Endothelial cell (in vitro differentiated cells): ENCODE measurements at regions not wholly inside any gene's neighbourhood (a gene's known extent, or its start where the extent isn't known, plus 50 kb on each side); places are given as distances from the start of the nearest gene placed in this dataset.

ENCODE experiments used
- DNase-seq: peaks from one replicate; pipeline ENCODE4 v3.0.0; 2021; ENCODE audit warnings: low spot score
- H3K27ac Mint-ChIP-seq: one replicate; pipeline ENCODE4 v1.8.0; 2021; ENCODE audit warnings: mixed read lengths, inconsistent platforms; ENCODE audit not compliant: unreplicated experiment
- H3K27me3 Mint-ChIP-seq: one replicate; pipeline ENCODE4 v1.8.0; 2021; ENCODE audit warnings: mild to moderate bottlenecking, moderate library complexity, mixed read lengths, inconsistent platforms; ENCODE audit not compliant: unreplicated experiment
- H3K36me3 Mint-ChIP-seq: one replicate; pipeline ENCODE4 v1.8.0; 2021; ENCODE audit warnings: mild to moderate bottlenecking, low read depth, mixed read lengths, inconsistent platforms; ENCODE audit not compliant: unreplicated experiment
- H3K4me1 Mint-ChIP-seq: one replicate; pipeline ENCODE4 v1.8.0; 2021; ENCODE audit warnings: mild to moderate bottlenecking, mixed read lengths, inconsistent platforms; ENCODE audit not compliant: unreplicated experiment
- H3K4me3 Mint-ChIP-seq: one replicate; pipeline ENCODE4 v1.8.0; 2021; ENCODE audit warnings: mild to moderate bottlenecking, mixed read lengths, inconsistent platforms; ENCODE audit not compliant: unreplicated experiment
- H3K9me3 Mint-ChIP-seq: one replicate; pipeline ENCODE4 v1.8.0; 2021; ENCODE audit warnings: mixed read lengths, inconsistent platforms; ENCODE audit not compliant: unreplicated experiment
- TF ChIP-seq, protein P1 (sequence below): fragments of 200-600 bp; sonication (generic); IDR thresholded peaks from one replicate; pipeline ENCODE4 v1.5.0; 2021; ENCODE audit warnings: antibody characterized with exemption; ENCODE audit not compliant: unreplicated experiment

DNA sequence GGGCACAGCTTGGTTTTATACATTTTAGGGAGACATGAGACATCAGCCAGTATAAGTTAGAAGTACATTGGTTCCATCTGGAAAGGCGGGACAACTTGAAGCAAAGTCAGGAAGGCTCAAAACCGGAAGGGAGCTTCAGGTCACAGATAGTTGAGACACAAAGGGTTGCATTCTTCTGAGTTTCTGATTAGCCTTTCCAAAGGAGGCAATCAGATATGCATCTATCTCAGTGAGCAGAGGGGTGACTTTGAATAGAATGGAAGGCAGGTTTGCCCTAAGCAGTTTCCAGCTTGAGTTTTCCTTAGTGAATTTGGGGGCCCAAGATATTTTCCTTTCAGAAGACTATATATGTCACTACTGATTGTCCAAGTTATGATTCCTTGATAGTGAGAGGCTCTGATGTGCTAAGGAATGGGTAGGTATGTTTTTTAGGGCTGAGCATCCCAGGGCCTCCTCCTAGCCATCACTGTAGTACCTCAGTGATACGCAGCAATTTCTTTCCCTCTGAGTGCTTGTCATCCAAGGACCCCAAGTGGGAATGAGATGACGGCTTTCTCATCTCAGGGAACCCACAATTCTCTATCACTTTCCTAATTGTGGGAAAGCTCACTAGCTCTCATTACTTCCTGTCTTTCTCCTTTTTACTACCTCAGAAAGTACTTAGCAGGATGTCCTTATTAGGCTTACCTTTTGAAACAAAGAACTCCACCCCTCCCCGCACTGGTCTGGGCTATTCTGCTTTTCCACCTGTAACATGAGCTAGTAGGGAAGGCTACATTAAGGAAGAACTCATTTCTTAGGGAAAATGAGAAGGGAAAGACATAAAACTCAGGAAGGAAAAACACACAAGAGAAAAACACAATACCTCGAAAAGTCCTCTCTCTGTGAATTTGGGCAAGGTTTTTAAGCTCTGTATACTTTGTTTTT is 632.7 kb downstream of the RAPGEF2 start:
- H3K4me1 Mint-ChIP-seq, result peaks cover 2% of the 10 kb centered on the region
- H3K27me3 Mint-ChIP-seq, result peaks cover 2% of the 10 kb centered on the region
- no peaks in the 10 kb centered on the region for H3K9me3 Mint-ChIP-seq
- no peak overlapping the region for H3K4me3 Mint-ChIP-seq
- TF ChIP-seq, protein P1, sequence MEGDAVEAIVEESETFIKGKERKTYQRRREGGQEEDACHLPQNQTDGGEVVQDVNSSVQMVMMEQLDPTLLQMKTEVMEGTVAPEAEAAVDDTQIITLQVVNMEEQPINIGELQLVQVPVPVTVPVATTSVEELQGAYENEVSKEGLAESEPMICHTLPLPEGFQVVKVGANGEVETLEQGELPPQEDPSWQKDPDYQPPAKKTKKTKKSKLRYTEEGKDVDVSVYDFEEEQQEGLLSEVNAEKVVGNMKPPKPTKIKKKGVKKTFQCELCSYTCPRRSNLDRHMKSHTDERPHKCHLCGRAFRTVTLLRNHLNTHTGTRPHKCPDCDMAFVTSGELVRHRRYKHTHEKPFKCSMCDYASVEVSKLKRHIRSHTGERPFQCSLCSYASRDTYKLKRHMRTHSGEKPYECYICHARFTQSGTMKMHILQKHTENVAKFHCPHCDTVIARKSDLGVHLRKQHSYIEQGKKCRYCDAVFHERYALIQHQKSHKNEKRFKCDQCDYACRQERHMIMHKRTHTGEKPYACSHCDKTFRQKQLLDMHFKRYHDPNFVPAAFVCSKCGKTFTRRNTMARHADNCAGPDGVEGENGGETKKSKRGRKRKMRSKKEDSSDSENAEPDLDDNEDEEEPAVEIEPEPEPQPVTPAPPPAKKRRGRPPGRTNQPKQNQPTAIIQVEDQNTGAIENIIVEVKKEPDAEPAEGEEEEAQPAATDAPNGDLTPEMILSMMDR, result no peak
- no peak for DNase-seq
- H3K27ac Mint-ChIP-seq, result no peak overlapping the region
- H3K36me3 Mint-ChIP-seq, result no peaks in the 10 kb centered on the region

- H3K27ac Mint-ChIP-seq, result no peak overlapping the region
- H3K36me3 Mint-ChIP-seq, result no peaks in the 10 kb centered on the region
- peaks cover 2% of the 10 kb centered on the region for H3K27me3 Mint-ChIP-seq
These were observed 633.5 kb downstream of the RAPGEF2 start for GRCh38 chr4:159736411-159736810.

DNA sequence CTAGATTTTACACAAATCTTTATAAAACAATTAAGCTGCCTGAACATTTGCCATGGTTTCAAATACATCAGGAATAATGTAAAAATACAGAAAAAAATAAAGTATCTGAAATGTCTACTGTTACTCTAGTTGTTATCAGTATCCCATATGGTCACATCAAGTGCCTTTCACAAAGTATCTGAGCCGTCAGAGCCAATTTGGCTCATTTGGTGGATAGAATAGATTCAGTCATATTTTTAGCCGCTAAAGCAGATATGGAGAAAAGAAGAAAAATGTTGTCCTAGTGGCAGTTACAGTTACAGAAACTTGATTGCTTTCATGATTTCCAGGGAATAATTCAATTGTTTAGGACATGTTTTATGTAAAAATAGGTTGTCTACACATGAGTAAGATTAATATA is 641.1 kb downstream of the RAPGEF2 start:
- DNase-seq, result no peak
- no peaks in the 10 kb centered on the region for H3K9me3 Mint-ChIP-seq
- H3K4me3 Mint-ChIP-seq, result no peak overlapping the region
- peaks cover 4% of the 10 kb centered on the region for H3K27me3 Mint-ChIP-seq
- H3K27ac Mint-ChIP-seq, result no peak overlapping the region
- TF ChIP-seq, protein P1, result no peak
- no peaks in the 10 kb centered on the region for H3K36me3 Mint-ChIP-seq
- no peaks in the 10 kb centered on the region for H3K4me1 Mint-ChIP-seq

More at GRCh38 chr4:159736411-159736810, 633.5 kb downstream of the RAPGEF2 start:
- Mint-ChIP-seq H3K4me1 (peaks cover 2% of the 10 kb centered on the region), H3K9me3 (no peaks in the 10 kb centered on the region), H3K4me3 (no peak overlapping the region)
- DNase-seq, result no peak
- TF ChIP-seq, protein P1, result no peak

DNA sequence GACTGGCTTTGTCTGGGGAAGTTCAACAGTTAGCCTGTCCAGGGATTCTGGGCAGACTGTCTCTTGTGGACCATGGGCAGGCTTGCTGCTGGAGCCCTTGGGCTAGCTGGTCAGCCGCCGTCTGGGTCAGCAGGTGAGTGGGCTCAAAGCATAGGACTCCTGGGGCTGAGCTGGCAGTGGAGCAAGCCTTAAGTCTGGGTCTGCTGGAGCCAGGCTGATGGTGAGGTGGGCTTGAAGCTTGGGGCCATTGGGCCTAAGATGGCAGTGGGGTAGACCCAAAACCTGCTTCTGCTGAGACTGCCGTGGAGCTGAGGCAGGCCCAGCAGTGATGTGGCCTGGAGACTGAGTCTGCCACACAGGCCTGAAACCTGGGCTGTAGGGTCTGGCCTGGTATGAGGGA is 645.1 kb downstream of the RAPGEF2 start:
- H3K36me3 Mint-ChIP-seq, result no peaks in the 10 kb centered on the region
- no peak overlapping the region for H3K27ac Mint-ChIP-seq
- no peaks in the 10 kb centered on the region for H3K4me1 Mint-ChIP-seq
- no peak for DNase-seq
- H3K27me3 Mint-ChIP-seq, result no peaks in the 10 kb centered on the region
- H3K4me3 Mint-ChIP-seq, result no peak overlapping the region
- H3K9me3 Mint-ChIP-seq, result no peaks in the 10 kb centered on the region
- TF ChIP-seq, protein P1, result no peak

DNA sequence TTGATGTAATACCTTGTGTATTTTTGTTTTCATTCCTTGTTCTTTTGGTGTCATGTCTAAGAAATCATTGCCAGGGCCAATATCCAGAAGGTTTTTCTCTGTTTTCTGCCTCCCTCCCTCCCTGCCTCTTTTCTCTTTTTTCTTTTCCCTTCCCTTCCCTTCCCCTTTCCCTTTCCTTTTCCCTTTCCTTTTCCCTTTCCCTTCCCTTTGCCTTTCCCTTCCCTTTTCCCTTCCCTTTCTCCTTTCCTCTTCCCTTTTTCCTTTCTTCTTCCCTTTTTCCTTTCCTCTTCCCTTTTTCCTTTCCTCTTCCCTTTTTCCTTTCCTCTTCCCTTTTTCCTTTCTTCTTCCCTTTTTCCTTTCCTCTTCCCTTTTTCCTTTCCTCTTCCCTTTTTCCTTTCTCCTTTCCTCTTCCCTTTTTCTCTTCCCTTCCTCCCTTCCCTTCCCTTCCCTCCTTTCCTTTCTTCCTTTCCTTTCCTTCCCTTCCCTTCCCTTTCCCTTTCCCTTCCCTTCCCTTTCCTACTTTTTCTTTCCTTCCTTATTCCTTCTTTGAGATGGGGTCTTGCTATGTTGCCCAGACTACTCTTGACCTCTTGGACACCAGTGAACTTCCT is 646.1 kb downstream of the RAPGEF2 start:
- Mint-ChIP-seq H3K9me3 (no peaks in the 10 kb centered on the region), H3K27me3 (no peaks in the 10 kb centered on the region), H3K36me3 (no peaks in the 10 kb centered on the region), H3K27ac (no peak overlapping the region), H3K4me3 (no peak overlapping the region), H3K4me1 (no peaks in the 10 kb centered on the region)
- DNase-seq, result no peak
- TF ChIP-seq, protein P1, result no peak
